ENCODE measurements at regions not wholly inside any gene's neighbourhood (a gene's known extent, or its start where the extent isn't known, plus 50 kb on each side); places are given as distances from the start of the nearest gene placed in this dataset.

DNA sequence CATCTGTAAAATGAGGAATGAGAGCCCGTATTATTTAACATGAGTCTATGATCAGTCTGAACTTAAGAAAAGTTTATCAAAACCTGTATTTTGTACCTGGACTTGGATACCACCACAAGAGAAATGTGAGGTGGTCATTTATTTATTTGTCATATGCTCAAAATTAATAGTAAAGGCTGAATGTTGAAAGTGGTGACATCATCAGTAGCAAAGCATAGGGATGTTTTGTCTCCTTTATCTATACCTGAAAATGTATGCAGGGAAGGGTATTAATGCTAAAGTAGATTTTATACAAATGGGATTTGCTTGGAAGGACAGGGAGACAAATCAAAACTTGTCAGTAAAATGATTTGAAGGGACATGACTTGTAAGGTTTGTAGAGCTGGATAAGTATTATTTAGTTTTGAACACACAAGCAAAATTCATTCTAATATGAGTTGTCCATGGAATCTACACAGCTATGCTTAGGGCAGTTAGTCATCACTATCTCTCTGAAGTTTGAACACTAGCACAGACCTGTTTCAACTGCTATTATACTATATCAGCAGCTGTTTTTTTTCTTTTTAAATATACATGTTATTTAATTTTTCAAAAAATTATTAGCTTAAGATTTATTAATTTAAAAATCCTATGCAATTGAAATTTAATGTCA lies 52.4 kb upstream of the GUCY1A1 start:
- no peak for TF ChIP-seq EZH2phosphoT487 (IDR thresholded peaks at IDR 0.05; ENCODE audit: low read depth)
- TF ChIP-seq, protein P1, sequence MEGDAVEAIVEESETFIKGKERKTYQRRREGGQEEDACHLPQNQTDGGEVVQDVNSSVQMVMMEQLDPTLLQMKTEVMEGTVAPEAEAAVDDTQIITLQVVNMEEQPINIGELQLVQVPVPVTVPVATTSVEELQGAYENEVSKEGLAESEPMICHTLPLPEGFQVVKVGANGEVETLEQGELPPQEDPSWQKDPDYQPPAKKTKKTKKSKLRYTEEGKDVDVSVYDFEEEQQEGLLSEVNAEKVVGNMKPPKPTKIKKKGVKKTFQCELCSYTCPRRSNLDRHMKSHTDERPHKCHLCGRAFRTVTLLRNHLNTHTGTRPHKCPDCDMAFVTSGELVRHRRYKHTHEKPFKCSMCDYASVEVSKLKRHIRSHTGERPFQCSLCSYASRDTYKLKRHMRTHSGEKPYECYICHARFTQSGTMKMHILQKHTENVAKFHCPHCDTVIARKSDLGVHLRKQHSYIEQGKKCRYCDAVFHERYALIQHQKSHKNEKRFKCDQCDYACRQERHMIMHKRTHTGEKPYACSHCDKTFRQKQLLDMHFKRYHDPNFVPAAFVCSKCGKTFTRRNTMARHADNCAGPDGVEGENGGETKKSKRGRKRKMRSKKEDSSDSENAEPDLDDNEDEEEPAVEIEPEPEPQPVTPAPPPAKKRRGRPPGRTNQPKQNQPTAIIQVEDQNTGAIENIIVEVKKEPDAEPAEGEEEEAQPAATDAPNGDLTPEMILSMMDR (IDR thresholded peaks at IDR 0.05; ENCODE audit: low read depth, low read length), result no peak
